ENCODE measurements at regions not wholly inside any gene's neighbourhood (a gene's known extent, or its start where the extent isn't known, plus 50 kb on each side); places are given as distances from the start of the nearest gene placed in this dataset.

GRCh38 chr4:121535351-121535750, 154.5 kb upstream of the QRFPR start:
- ChIA-PET POLR2A (interaction anchor here in 1 of 2 donors (0.6 kb wide), 1 partner anchor 38 kb away, joined by 3 read pairs; no protein-coding TSS in a partner anchor), CTCF (no interaction called here)
- Mint-ChIP-seq H3K36me3 (no peaks in the 10 kb centered on the region), H3K4me3 (no peak overlapping the region), H3K9me3 (peaks cover 0 to 11% (median 0%) of the 10 kb centered on the region in 3 donors), H3K27me3 (peaks cover 9 to 10% of the 10 kb centered on the region in 2 donors), H3K4me1 (no peaks in the 10 kb centered on the region), H3K27ac (no peak overlapping the region)
- Histone ChIP-seq H3K27me3 (replicated peaks in 1 of 2; ENCODE audit: control insufficient read depth in 2 of 2, extremely low read depth in 1 of 2, insufficient read depth in 2 of 2, low read length in 1 of 2) (peaks cover 0 to 4% of the 10 kb centered on the region in 2 experiments), H3K4me1 (ENCODE audit: control insufficient read depth in 1 of 2, extremely low read depth in 1 of 2, insufficient read depth in 2 of 2, low read length in 2 of 2) (no peaks in the 10 kb centered on the region), H3K4me3 (ENCODE audit: control insufficient read depth in 1 of 2, extremely low read depth in 1 of 2, low read length in 1 of 2) (no peak overlapping the region), H3K36me3 (ENCODE audit: control insufficient read depth in 2 of 2, extremely low read depth in 1 of 2, insufficient read depth in 1 of 2, low read length in 1 of 2) (no peaks in the 10 kb centered on the region), H3K27ac (ENCODE audit: low read length) (no peak overlapping the region), H3K9me3 (no peaks in the 10 kb centered on the region)
- ATAC-seq (replicated peaks in 1 of 4) (peak in 1 of 4 experiments; percentile 15), DNase-seq (no peak)

GRCh38 chr4:121534187-121534586, 153.4 kb upstream of the QRFPR start:
- ATAC-seq (replicated peaks in 1 of 4), result no peak
- Histone ChIP-seq H3K4me3 (ENCODE audit: control insufficient read depth in 1 of 2, extremely low read depth in 1 of 2, low read length in 1 of 2) (no peak overlapping the region), H3K9me3 (no peaks in the 10 kb centered on the region), H3K4me1 (ENCODE audit: control insufficient read depth in 1 of 2, extremely low read depth in 1 of 2, insufficient read depth in 2 of 2, low read length in 2 of 2) (no peaks in the 10 kb centered on the region), H3K27ac (ENCODE audit: low read length) (no peak overlapping the region), H3K36me3 (ENCODE audit: control insufficient read depth in 2 of 2, extremely low read depth in 1 of 2, insufficient read depth in 1 of 2, low read length in 1 of 2) (no peaks in the 10 kb centered on the region), H3K27me3 (replicated peaks in 1 of 2; ENCODE audit: control insufficient read depth in 2 of 2, extremely low read depth in 1 of 2, insufficient read depth in 2 of 2, low read length in 1 of 2) (peaks cover 0 to 4% of the 10 kb centered on the region in 2 experiments)
- no peaks in the 10 kb centered on the region for H3K4me1 Mint-ChIP-seq
- no peaks in the 10 kb centered on the region for H3K36me3 Mint-ChIP-seq
- CTCF ChIA-PET, result interaction anchor here in 1 of 2 donors (0.9 kb wide), 1 partner anchor 36 kb away, joined by 5 read pairs; no protein-coding TSS in a partner anchor
- H3K27ac Mint-ChIP-seq, result no peak overlapping the region
- POLR2A ChIA-PET, result no interaction called here
- H3K4me3 Mint-ChIP-seq, result no peak overlapping the region
- no CpG with 5 or more reads among the region's 2 CpGs for WGBS (ENCODE audit: insufficient coverage)
- no peak for DNase-seq
- peaks cover 12 to 13% of the 10 kb centered on the region in 2 donors for H3K27me3 Mint-ChIP-seq
- peaks cover 0 to 11% (median 0%) of the 10 kb centered on the region in 3 donors for H3K9me3 Mint-ChIP-seq

GRCh38 chr4:121526509-121526908, 145.7 kb upstream of the QRFPR start:
- DNase-seq (no peak), ATAC-seq (replicated peaks in 1 of 4) (no peak)
- no peaks in the 10 kb centered on the region for H3K9me3 ChIP-seq
- WGBS (ENCODE audit: insufficient coverage), result 83% methylated on average over 3 of the region's 3 CpGs
- H3K27me3 ChIP-seq (replicated peaks in 1 of 2; ENCODE audit: control insufficient read depth in 2 of 2, extremely low read depth in 1 of 2, insufficient read depth in 2 of 2, low read length in 1 of 2), result no peaks in the 10 kb centered on the region
- H3K27me3 Mint-ChIP-seq, result peaks cover 13 to 23% of the 10 kb centered on the region in 2 donors
- H3K4me1 Mint-ChIP-seq, result no peaks in the 10 kb centered on the region
- H3K36me3 Mint-ChIP-seq, result no peaks in the 10 kb centered on the region
- CTCF ChIA-PET, result no interaction called here
- no peaks in the 10 kb centered on the region for H3K4me1 ChIP-seq (ENCODE audit: control insufficient read depth in 1 of 2, extremely low read depth in 1 of 2, insufficient read depth in 2 of 2, low read length in 2 of 2)
- H3K27ac Mint-ChIP-seq, result no peak overlapping the region
- no peaks in the 10 kb centered on the region for H3K36me3 ChIP-seq (ENCODE audit: control insufficient read depth in 2 of 2, extremely low read depth in 1 of 2, insufficient read depth in 1 of 2, low read length in 1 of 2)
- H3K9me3 Mint-ChIP-seq, result no peaks in the 10 kb centered on the region
- no peak overlapping the region for H3K27ac ChIP-seq (ENCODE audit: low read length)
- H3K4me3 Mint-ChIP-seq, result no peak overlapping the region
- H3K4me3 ChIP-seq (ENCODE audit: control insufficient read depth in 1 of 2, extremely low read depth in 1 of 2, low read length in 1 of 2), result no peak overlapping the region
- POLR2A ChIA-PET, result no interaction called here

- no peaks in the 10 kb centered on the region for H3K36me3 ChIP-seq (ENCODE audit: control insufficient read depth in 2 of 2, extremely low read depth in 1 of 2, insufficient read depth in 1 of 2, low read length in 1 of 2)
- DNase-seq (no peak), ATAC-seq (replicated peaks in 1 of 4) (no peak)
- H3K9me3 ChIP-seq, result no peaks in the 10 kb centered on the region
- CTCF ChIA-PET, result no interaction called here
- H3K9me3 Mint-ChIP-seq, result peaks cover 0 to 8% (median 7%) of the 10 kb centered on the region in 3 donors
- no peak overlapping the region for H3K4me3 ChIP-seq (ENCODE audit: control insufficient read depth in 1 of 2, extremely low read depth in 1 of 2, low read length in 1 of 2)
- peaks cover 8 to 17% of the 10 kb centered on the region in 2 donors for H3K27me3 Mint-ChIP-seq
- H3K4me3 Mint-ChIP-seq, result no peak overlapping the region
- H3K27ac Mint-ChIP-seq, result no peak overlapping the region
- no peak overlapping the region for H3K27ac ChIP-seq (ENCODE audit: low read length)
- no peaks in the 10 kb centered on the region for H3K4me1 ChIP-seq (ENCODE audit: control insufficient read depth in 1 of 2, extremely low read depth in 1 of 2, insufficient read depth in 2 of 2, low read length in 2 of 2)
- WGBS (ENCODE audit: insufficient coverage), result 84% methylated on average over 5 of the region's 6 CpGs
- no peaks in the 10 kb centered on the region for H3K36me3 Mint-ChIP-seq
- no peaks in the 10 kb centered on the region for H3K4me1 Mint-ChIP-seq
- H3K27me3 ChIP-seq (replicated peaks in 1 of 2; ENCODE audit: control insufficient read depth in 2 of 2, extremely low read depth in 1 of 2, insufficient read depth in 2 of 2, low read length in 1 of 2), result peaks cover 0 to 3% of the 10 kb centered on the region in 2 experiments
- POLR2A ChIA-PET, result no interaction called here
Observed at GRCh38 chr4:121519236-121519838, 138.5 kb upstream of the QRFPR start.

GRCh38 chr4:121517241-121517640, 136.4 kb upstream of the QRFPR start:
- H3K27ac ChIP-seq (ENCODE audit: low read length), result no peak overlapping the region
- no peak for DNase-seq
- Mint-ChIP-seq H3K36me3 (no peaks in the 10 kb centered on the region), H3K27ac (no peak overlapping the region), H3K27me3 (peaks cover under 1 to 5% of the 10 kb centered on the region in 2 donors), H3K9me3 (peaks cover 0 to 8% (median 7%) of the 10 kb centered on the region in 3 donors), H3K4me1 (no peaks in the 10 kb centered on the region), H3K4me3 (no peak overlapping the region)
- no CpG with 5 or more reads among the region's 2 CpGs for WGBS (ENCODE audit: insufficient coverage)
- H3K4me3 ChIP-seq (ENCODE audit: control insufficient read depth in 1 of 2, extremely low read depth in 1 of 2, low read length in 1 of 2), result no peak overlapping the region
- H3K27me3 ChIP-seq (replicated peaks in 1 of 2; ENCODE audit: control insufficient read depth in 2 of 2, extremely low read depth in 1 of 2, insufficient read depth in 2 of 2, low read length in 1 of 2), result peaks cover 0 to 3% of the 10 kb centered on the region in 2 experiments
- no peaks in the 10 kb centered on the region for H3K9me3 ChIP-seq
- H3K36me3 ChIP-seq (ENCODE audit: control insufficient read depth in 2 of 2, extremely low read depth in 1 of 2, insufficient read depth in 1 of 2, low read length in 1 of 2), result no peaks in the 10 kb centered on the region
- H3K4me1 ChIP-seq (ENCODE audit: control insufficient read depth in 1 of 2, extremely low read depth in 1 of 2, insufficient read depth in 2 of 2, low read length in 2 of 2), result no peaks in the 10 kb centered on the region
- ATAC-seq (replicated peaks in 1 of 4), result no peak
- ChIA-PET POLR2A (no interaction called here), CTCF (no interaction called here)

GRCh38 chr4:121514443-121514842, 133.6 kb upstream of the QRFPR start:
- no peak for DNase-seq
- no CpG with 5 or more reads among the region's 10 CpGs for WGBS (ENCODE audit: insufficient coverage)
- Mint-ChIP-seq H3K9me3 (peaks cover 0 to 8% (median 7%) of the 10 kb centered on the region in 3 donors), H3K27me3 (peaks cover 14% of the 10 kb centered on the region in 2 donors), H3K27ac (no peak overlapping the region), H3K4me1 (no peaks in the 10 kb centered on the region), H3K36me3 (no peaks in the 10 kb centered on the region), H3K4me3 (no peak overlapping the region)
- no peaks in the 10 kb centered on the region for H3K9me3 ChIP-seq
- no peak for ATAC-seq (replicated peaks in 1 of 4)
- no peaks in the 10 kb centered on the region for H3K4me1 ChIP-seq (ENCODE audit: control insufficient read depth in 1 of 2, extremely low read depth in 1 of 2, insufficient read depth in 2 of 2, low read length in 2 of 2)
- no peak overlapping the region for H3K27ac ChIP-seq (ENCODE audit: low read length)
- POLR2A ChIA-PET, result no interaction called here
- peaks cover 0 to 12% of the 10 kb centered on the region in 2 experiments for H3K27me3 ChIP-seq (replicated peaks in 1 of 2; ENCODE audit: control insufficient read depth in 2 of 2, extremely low read depth in 1 of 2, insufficient read depth in 2 of 2, low read length in 1 of 2)
- H3K36me3 ChIP-seq (ENCODE audit: control insufficient read depth in 2 of 2, extremely low read depth in 1 of 2, insufficient read depth in 1 of 2, low read length in 1 of 2), result no peaks in the 10 kb centered on the region
- CTCF ChIA-PET, result no interaction called here
- H3K4me3 ChIP-seq (ENCODE audit: control insufficient read depth in 1 of 2, extremely low read depth in 1 of 2, low read length in 1 of 2), result no peak overlapping the region

Data from T-cell (primary cell).